Muscle layer of colon (tissue), 2 donors: ENCODE measurements at regions not wholly inside any gene's neighbourhood (a gene's known extent, or its start where the extent isn't known, plus 50 kb on each side); places are given as distances from the start of the nearest gene placed in this dataset.

Source experiments
- H3K27ac ChIP-seq: one replicate; pipeline ENCODE4 v1.7.0; 2013; ENCODE audit warnings: low read depth, mild to moderate bottlenecking, low read length, moderate library complexity
- H3K27me3 ChIP-seq, 2 donors: one replicate each; pipeline ENCODE4 v1.7.0; 2013; ENCODE audit warnings: low read length in 2 of 2, mild to moderate bottlenecking in 2 of 2; ENCODE audit not compliant: insufficient read depth in 2 of 2, control insufficient read depth in 1 of 2
- H3K36me3 ChIP-seq: one replicate; pipeline ENCODE4 v1.7.0; 2013; ENCODE audit warnings: mild to moderate bottlenecking, low read length; ENCODE audit not compliant: insufficient read depth
- H3K4me1 ChIP-seq: one replicate; pipeline ENCODE4 v1.7.0; 2013; ENCODE audit warnings: mild to moderate bottlenecking, low read length; ENCODE audit not compliant: insufficient read depth
- H3K4me3 ChIP-seq, 2 donors: one replicate each; pipeline ENCODE4 v1.7.0; 2013; ENCODE audit warnings: low read length in 2 of 2, low read depth in 1 of 2, mild to moderate bottlenecking in 1 of 2, moderate library complexity in 1 of 2
- H3K9ac ChIP-seq: one replicate; pipeline ENCODE4 v1.7.0; 2013; ENCODE audit warnings: low read length
- H3K9me3 ChIP-seq: one replicate; pipeline ENCODE4 v1.7.0; 2013; ENCODE audit warnings: mild to moderate bottlenecking, low read length
- donor health status: abdominal sarcoma.
- donor health status: Adenocarcinoma of cecum.

- no peak overlapping the region for H3K9ac ChIP-seq
- no peak overlapping the region for H3K27ac ChIP-seq
- no peak overlapping the region for H3K4me3 ChIP-seq
- H3K27me3 ChIP-seq: no peaks in the 10 kb centered on the region
- no peaks in the 10 kb centered on the region for H3K9me3 ChIP-seq
- no peaks in the 10 kb centered on the region for H3K4me1 ChIP-seq
- no peaks in the 10 kb centered on the region for H3K36me3 ChIP-seq
Measured at GRCh38 chr3:102529452-102529851, 94.6 kb downstream of the ZPLD1 start.

GRCh38 chr3:102530415-102531181 lies 95.8 kb downstream of the ZPLD1 start:
- no peak overlapping the region for H3K9ac ChIP-seq
- H3K9me3 ChIP-seq: no peaks in the 10 kb centered on the region
- no peaks in the 10 kb centered on the region for H3K27me3 ChIP-seq
- H3K36me3 ChIP-seq: no peaks in the 10 kb centered on the region
- H3K4me3 ChIP-seq: no peak overlapping the region
- no peak overlapping the region for H3K27ac ChIP-seq
- H3K4me1 ChIP-seq: no peaks in the 10 kb centered on the region

DNA sequence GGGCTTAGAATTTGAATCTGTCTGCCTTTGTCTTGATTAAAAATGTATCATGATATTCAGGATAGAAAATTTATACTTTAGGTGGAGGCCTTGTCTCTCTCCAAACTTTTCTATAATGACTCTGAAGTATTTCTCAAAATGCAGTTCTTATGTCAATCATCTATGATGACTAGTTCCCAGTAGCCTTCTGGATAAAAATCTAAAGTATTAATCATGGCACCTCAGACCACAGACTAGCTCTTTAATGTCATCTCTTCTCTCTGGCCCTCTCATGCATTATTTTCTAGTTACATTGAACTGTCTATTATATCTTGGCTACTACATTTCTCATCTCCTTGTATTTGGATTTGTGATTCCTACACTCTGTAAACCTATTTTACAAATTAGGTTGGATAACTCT lies 96.9 kb downstream of the ZPLD1 start:
- no peak overlapping the region for H3K27ac ChIP-seq

GRCh38 chr3:102532901-102533300 lies 98.1 kb downstream of the ZPLD1 start:
- Histone ChIP-seq H3K4me1 (no peaks in the 10 kb centered on the region), H3K27me3 (no peaks in the 10 kb centered on the region), H3K9ac (no peak overlapping the region), H3K9me3 (no peaks in the 10 kb centered on the region), H3K27ac (no peak overlapping the region), H3K4me3 (no peak overlapping the region), H3K36me3 (no peaks in the 10 kb centered on the region)

More for the DNA sequence above, 96.9 kb downstream of the ZPLD1 start:
- Histone ChIP-seq H3K9ac (no peak overlapping the region), H3K9me3 (no peaks in the 10 kb centered on the region), H3K4me3 (no peak overlapping the region), H3K4me1 (no peaks in the 10 kb centered on the region), H3K36me3 (no peaks in the 10 kb centered on the region), H3K27me3 (no peaks in the 10 kb centered on the region)

DNA sequence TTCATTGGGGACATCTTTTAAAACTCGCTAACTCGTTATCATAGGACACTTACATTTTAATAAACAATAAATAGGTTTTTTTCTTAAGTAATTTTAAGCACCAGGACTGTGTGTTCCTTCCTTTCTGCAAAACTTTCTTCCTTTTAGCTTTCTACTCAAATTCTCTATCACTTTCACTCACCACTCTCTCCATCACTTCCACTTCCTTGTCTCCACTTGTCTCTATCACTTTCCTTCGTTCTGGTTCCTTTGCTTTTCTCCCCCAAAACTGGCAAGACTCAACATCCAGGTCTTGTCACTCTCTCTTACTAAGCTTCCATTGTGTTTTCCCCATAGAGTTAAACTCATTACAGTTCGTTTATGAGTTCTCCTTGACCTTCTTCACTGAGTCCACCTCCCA lies 99.0 kb downstream of the ZPLD1 start:
- Histone ChIP-seq H3K27ac (no peak overlapping the region), H3K27me3 (no peaks in the 10 kb centered on the region), H3K9me3 (no peaks in the 10 kb centered on the region), H3K4me1 (no peaks in the 10 kb centered on the region), H3K9ac (no peak overlapping the region), H3K36me3 (no peaks in the 10 kb centered on the region), H3K4me3 (no peak overlapping the region)

DNA sequence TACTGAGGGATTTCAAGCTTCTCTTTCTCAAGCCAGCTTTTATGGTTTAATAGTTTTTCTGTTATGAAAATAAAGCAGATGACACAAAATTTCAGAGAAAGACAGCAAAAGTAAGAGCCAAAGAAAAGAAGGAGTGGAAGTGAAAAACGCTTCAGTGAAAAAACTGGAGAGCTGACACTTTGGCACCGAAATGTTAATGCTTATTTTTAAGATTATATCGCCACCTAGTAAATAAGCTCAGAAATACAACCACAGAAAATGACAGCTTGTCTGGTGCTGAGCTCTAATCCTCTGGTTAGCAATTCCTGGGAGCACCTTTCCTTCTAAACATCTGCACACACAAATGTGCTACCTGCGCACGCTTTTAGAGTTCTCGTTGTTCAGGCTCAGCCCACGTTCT lies 101.6 kb downstream of the ZPLD1 start:
- Histone ChIP-seq H3K9me3 (no peaks in the 10 kb centered on the region), H3K36me3 (no peaks in the 10 kb centered on the region), H3K27ac (no peak overlapping the region), H3K27me3 (no peaks in the 10 kb centered on the region), H3K4me3 (no peak overlapping the region), H3K4me1 (no peaks in the 10 kb centered on the region), H3K9ac (no peak overlapping the region)

DNA sequence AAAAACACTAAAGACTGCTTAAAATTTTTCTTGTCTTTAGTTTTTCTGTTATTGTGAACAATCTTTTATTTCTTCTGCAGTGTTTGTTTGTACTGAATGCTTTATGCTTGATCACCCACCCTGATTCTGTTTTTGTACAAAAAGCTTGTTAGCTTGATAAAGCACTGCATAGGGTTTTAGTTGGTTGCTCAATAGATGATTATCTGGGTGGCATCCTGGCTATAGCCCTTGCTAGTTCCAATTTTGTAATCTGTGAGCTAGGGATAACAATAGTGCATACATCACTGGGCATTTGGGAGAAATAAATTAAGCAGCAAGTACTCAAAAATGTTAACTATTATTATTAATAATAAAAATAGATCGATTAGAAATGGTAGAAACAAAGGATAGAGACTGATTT lies 102.3 kb downstream of the ZPLD1 start:
- no peaks in the 10 kb centered on the region for H3K9me3 ChIP-seq
- no peaks in the 10 kb centered on the region for H3K36me3 ChIP-seq
- no peak overlapping the region for H3K9ac ChIP-seq
- no peaks in the 10 kb centered on the region for H3K4me1 ChIP-seq
- no peak overlapping the region for H3K4me3 ChIP-seq
- no peaks in the 10 kb centered on the region for H3K27me3 ChIP-seq
- no peak overlapping the region for H3K27ac ChIP-seq

GRCh38 chr3:102544741-102545140 lies 109.9 kb downstream of the ZPLD1 start:
- no peaks in the 10 kb centered on the region for H3K36me3 ChIP-seq
- no peak overlapping the region for H3K4me3 ChIP-seq
- H3K9me3 ChIP-seq: no peaks in the 10 kb centered on the region
- no peak overlapping the region for H3K9ac ChIP-seq
- H3K4me1 ChIP-seq: no peaks in the 10 kb centered on the region
- H3K27ac ChIP-seq: no peak overlapping the region
- no peaks in the 10 kb centered on the region for H3K27me3 ChIP-seq

DNA sequence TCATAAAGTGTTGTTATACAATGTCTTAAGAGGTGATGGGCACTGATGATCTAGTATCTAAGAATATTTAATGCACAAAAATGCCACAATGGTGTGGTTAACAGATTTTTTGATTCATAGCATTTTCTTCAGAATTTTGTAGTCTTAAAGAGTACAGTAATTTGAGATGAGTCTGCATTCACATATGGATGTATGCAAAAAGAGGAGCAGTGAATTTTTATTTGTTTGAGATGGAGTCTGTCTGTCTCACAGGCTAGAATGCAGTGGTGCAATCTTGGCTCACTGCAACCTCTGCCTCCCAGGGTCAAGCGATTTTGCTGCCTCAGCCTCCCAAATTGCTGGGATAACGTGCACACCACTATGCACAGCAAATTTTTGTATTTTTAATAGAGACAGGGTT lies 110.5 kb downstream of the ZPLD1 start:
- H3K27ac ChIP-seq: no peak overlapping the region
- H3K9me3 ChIP-seq: no peaks in the 10 kb centered on the region
- H3K4me1 ChIP-seq: no peaks in the 10 kb centered on the region
- H3K4me3 ChIP-seq: no peak overlapping the region
- H3K9ac ChIP-seq: no peak overlapping the region
- no peaks in the 10 kb centered on the region for H3K36me3 ChIP-seq
- no peaks in the 10 kb centered on the region for H3K27me3 ChIP-seq

- Histone ChIP-seq H3K27me3 (no peaks in the 10 kb centered on the region), H3K4me3 (no peak overlapping the region), H3K36me3 (no peaks in the 10 kb centered on the region), H3K9ac (no peak overlapping the region), H3K27ac (no peak overlapping the region), H3K9me3 (no peaks in the 10 kb centered on the region), H3K4me1 (no peaks in the 10 kb centered on the region)
Measured at GRCh38 chr3:102553876-102554275, 119.1 kb downstream of the ZPLD1 start.

DNA sequence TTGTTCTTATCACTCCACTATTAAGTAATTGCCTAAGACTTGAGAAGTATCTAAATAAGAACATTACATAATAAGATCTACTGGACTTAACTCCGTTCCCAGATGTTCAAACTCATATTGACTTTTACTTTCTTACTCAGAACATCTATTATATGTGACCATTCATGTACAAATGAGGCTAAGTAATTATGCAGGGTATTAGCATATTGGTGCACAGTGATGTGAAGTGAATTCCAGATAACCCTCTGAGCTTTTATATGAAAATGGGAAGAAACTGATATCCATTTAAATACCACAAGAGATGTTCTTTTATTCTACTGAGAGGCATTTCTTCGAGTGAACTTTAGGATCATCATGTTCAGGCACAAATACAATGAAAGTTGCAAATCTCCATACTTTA lies 135.7 kb downstream of the ZPLD1 start:
- Histone ChIP-seq H3K27ac (no peak overlapping the region), H3K9me3 (no peaks in the 10 kb centered on the region), H3K4me3 (no peak overlapping the region)

DNA sequence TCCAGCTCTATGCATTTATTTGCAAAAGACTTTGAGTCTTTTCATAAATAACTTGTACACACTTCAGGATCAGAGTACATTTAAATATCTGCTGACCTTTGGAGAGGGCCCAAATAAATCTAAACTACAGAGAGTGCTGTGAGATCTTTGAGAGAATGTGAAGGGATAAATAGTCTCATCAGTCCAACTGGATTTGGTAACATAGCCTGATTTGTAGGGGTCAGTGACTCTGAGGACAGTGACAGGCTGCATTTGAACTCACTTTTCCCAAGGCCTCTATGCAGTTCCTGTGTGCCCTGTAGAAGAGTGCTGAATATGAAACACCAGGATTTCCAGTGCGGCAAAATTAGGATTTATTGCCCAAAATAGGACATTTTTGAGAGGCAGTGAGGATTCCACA lies 136.2 kb downstream of the ZPLD1 start:
- H3K36me3 ChIP-seq: no peaks in the 10 kb centered on the region
- H3K4me3 ChIP-seq: no peak overlapping the region
- no peaks in the 10 kb centered on the region for H3K9me3 ChIP-seq
- no peak overlapping the region for H3K27ac ChIP-seq
- no peak overlapping the region for H3K9ac ChIP-seq
- no peaks in the 10 kb centered on the region for H3K27me3 ChIP-seq
- H3K4me1 ChIP-seq: no peaks in the 10 kb centered on the region

More for the DNA sequence above, 135.7 kb downstream of the ZPLD1 start:
- Histone ChIP-seq H3K9ac (no peak overlapping the region), H3K27me3 (no peaks in the 10 kb centered on the region), H3K36me3 (no peaks in the 10 kb centered on the region), H3K4me1 (no peaks in the 10 kb centered on the region)
